Ovary (tissue), 7 donors: ENCODE measurements at regions not wholly inside any gene's neighbourhood (a gene's known extent, or its start where the extent isn't known, plus 50 kb on each side); places are given as distances from the start of the nearest gene placed in this dataset.

Experiments used
- DNase-seq, 5 donors: peaks; one replicate each; pipeline ENCODE4 v3.0.0-alpha.2; 2019 to 2020
- H3K27ac ChIP-seq, 2 donors: fragments of 200-600 bp; one replicate each; pipeline versions ENCODE4 v1.5.1 to v1.8.0; 2019 to 2022
- H3K27me3 ChIP-seq: fragments of 200-600 bp; one replicate; pipeline ENCODE4 v1.8.0; 2022
- H3K36me3 ChIP-seq: fragments of 200-600 bp; sonication (generic); one replicate; pipeline ENCODE4 v1.5.1; 2019
- H3K4me1 ChIP-seq: one replicate; pipeline ENCODE4 v1.8.1; 2013; ENCODE audit warnings: mild to moderate bottlenecking, moderate library complexity; ENCODE audit not compliant: insufficient read depth
- H3K4me3 ChIP-seq: fragments of 200-600 bp; sonication (generic); one replicate; pipeline ENCODE4 v1.5.1; 2017
- H3K9me3 ChIP-seq, 2 donors: fragments of 200-600 bp in 1 of 2; sonication (generic) in 1 of 2; one replicate each; pipeline versions ENCODE4 v1.5.1 to v1.8.1; 2013 to 2019; ENCODE audit warnings: mild to moderate bottlenecking in 1 of 2, moderate library complexity in 1 of 2
- CTCF ChIP-seq, 3 donors: fragments of 450-650 bp in 2 of 3; fragments of 200-600 bp in 1 of 3; IDR thresholded peaks; one replicate each; pipeline versions ENCODE4 v1.5.1 to v1.8.0; 2016 to 2022; ENCODE audit warnings: antibody characterized with exemption in 3 of 3, mild to moderate bottlenecking in 1 of 3
- EP300 ChIP-seq: sonication (generic); formaldehyde crosslinking; IDR thresholded peaks from one replicate; pipeline ENCODE4 v1.6.1; 2017; ENCODE audit warnings: antibody characterized with exemption
- POLR2A ChIP-seq: fragments of 450-650 bp; IDR thresholded peaks from one replicate; pipeline ENCODE4 v1.6.1; 2017; ENCODE audit warnings: antibody characterized with exemption, mild to moderate bottlenecking, moderate library complexity
- WGBS, 3 donors: extraction: QIAGEN DNeasy Blood & Tissue Kit in 1 of 3; methylation state at CpG; one replicate each; pipeline versions ENCODE4 v1.1.5 to v1.1.7; 2013 to 2017; 5-methylcytosine and 5-hydroxymethylcytosine counted together
- intact Hi-C, 4 donors: fragments of 100-400 bp; cut with DNase I; formaldehyde crosslinking; loops; one replicate each; pipeline versions ENCODE4 v1.11.0 to v1.15.1; 2022 to 2023
- donor health status: DM: no; HTN: no; CAD: no; lungs with moderate emphysema.
- donor health status: DM: no; HTN: no; CAD: no.
- donor health status: Bipolar disorder and iron deficiency.
- donor health status: DM: no; HTN: no; CAD: no.
- donor health status: DM: yes; HTN: yes; CAD: no.

- TF ChIP-seq CTCF (IDR thresholded peaks at IDR 0.05) (no peak), POLR2A (no peak), EP300 (no peak)
- no peaks in the 10 kb centered on the region for H3K36me3 ChIP-seq
- H3K27me3 ChIP-seq, result no peaks in the 10 kb centered on the region
- H3K27ac ChIP-seq, result no peak overlapping the region
- H3K4me3 ChIP-seq, result no peak overlapping the region
- intact Hi-C loops, result no loop called here
- no peaks in the 10 kb centered on the region for H3K4me1 ChIP-seq
- no peak for DNase-seq
- 88 to 92% (median 89%) methylated on average over 8 of the region's 8 CpGs for WGBS, 3 donors
- no peaks in the 10 kb centered on the region for H3K9me3 ChIP-seq
Observed at GRCh38 chr1:222892137-222892769, 77.4 kb downstream of the DISP1 start.

- no peak for DNase-seq
- Histone ChIP-seq H3K4me1 (no peaks in the 10 kb centered on the region), H3K4me3 (no peak overlapping the region), H3K27me3 (no peaks in the 10 kb centered on the region), H3K27ac (no peak overlapping the region), H3K36me3 (no peaks in the 10 kb centered on the region), H3K9me3 (no peaks in the 10 kb centered on the region)
- TF ChIP-seq CTCF (IDR thresholded peaks at IDR 0.05), result no peak
- no peak for TF ChIP-seq POLR2A
- TF ChIP-seq EP300, result no peak
- intact Hi-C loops, result no loop called here
- 91 to 92% (median 91%) methylated on average over 13 of the region's 13 CpGs for WGBS, 3 donors
Observed at GRCh38 chr1:222893255-222893654, 78.4 kb downstream of the DISP1 start.

- Histone ChIP-seq H3K36me3 (no peaks in the 10 kb centered on the region), H3K27me3 (no peaks in the 10 kb centered on the region), H3K9me3 (no peaks in the 10 kb centered on the region), H3K27ac (no peak overlapping the region), H3K4me3 (no peak overlapping the region), H3K4me1 (no peaks in the 10 kb centered on the region)
- 95 to 97% (median 96%) methylated on average over 11 of the region's 11 CpGs for WGBS, 3 donors
- intact Hi-C loops, result no loop called here
- no peak for DNase-seq
- TF ChIP-seq CTCF (IDR thresholded peaks at IDR 0.05), result no peak
- TF ChIP-seq EP300, result no peak
- no peak for TF ChIP-seq POLR2A
Observed at GRCh38 chr1:222894331-222894730, 79.5 kb downstream of the DISP1 start.

- no peaks in the 10 kb centered on the region for H3K36me3 ChIP-seq
- H3K9me3 ChIP-seq, result no peaks in the 10 kb centered on the region
Observed at GRCh38 chr1:222896630-222897526, 82.0 kb downstream of the DISP1 start.

More at GRCh38 chr1:222896630-222897526, 82.0 kb downstream of the DISP1 start:
- no peak overlapping the region for H3K4me3 ChIP-seq
- WGBS, 3 donors, result 75 to 76% (median 75%) methylated on average over 3 of the region's 3 CpGs
- no peaks in the 10 kb centered on the region for H3K27me3 ChIP-seq
- H3K4me1 ChIP-seq, result peaks cover 2% of the 10 kb centered on the region
- intact Hi-C loops, result no loop called here
- no peak for DNase-seq
- no peak overlapping the region for H3K27ac ChIP-seq
- TF ChIP-seq CTCF (IDR thresholded peaks at IDR 0.05) (no peak), POLR2A (no peak), EP300 (no peak)
